Cardiac fibroblast (primary cell): ENCODE measurements at regions not wholly inside any gene's neighbourhood (a gene's known extent, or its start where the extent isn't known, plus 50 kb on each side); places are given as distances from the start of the nearest gene placed in this dataset.

ENCODE experiments used
- DNase-seq, 2 donors: peaks; one replicate each; pipeline versions ENCODE4 v3.0.0 to v3.0.0-alpha.2; 2010; ENCODE audit warnings: low read depth in 2 of 2
- H3K4me3 ChIP-seq, 2 donors: replicated peaks in 1 of 2; 1 replicate in 1 of 2; 2 replicates in 1 of 2; pipeline ENCODE4 v1.5.1; 2011; ENCODE audit warnings: low read depth in 2 of 2, low read length in 2 of 2, mild to moderate bottlenecking in 2 of 2, moderate library complexity in 1 of 2
- CTCF ChIP-seq: IDR thresholded peaks from one replicate; pipeline ENCODE4 v1.5.1; 2011; ENCODE audit warnings: low read depth, mild to moderate bottlenecking, low read length, inconsistent platforms

GRCh38 chr2:58727981-58728656 lies 487.0 kb upstream of the FANCL start:
- no peak for TF ChIP-seq CTCF
- DNase-seq = no peak
- no peak overlapping the region for H3K4me3 ChIP-seq

GRCh38 chr2:58721912-58722591 lies 480.9 kb upstream of the FANCL start:
- H3K4me3 ChIP-seq = no peak overlapping the region
- DNase-seq = no peak
- no peak for TF ChIP-seq CTCF

GRCh38 chr2:58720770-58721697 lies 479.9 kb upstream of the FANCL start:
- DNase-seq = no peak

GRCh38 chr2:58720033-58720769 lies 479.1 kb upstream of the FANCL start:
- no peak for TF ChIP-seq CTCF
- no peak for DNase-seq

More at GRCh38 chr2:58720770-58721697, 479.9 kb upstream of the FANCL start:
- TF ChIP-seq CTCF = no peak
- H3K4me3 ChIP-seq = no peak overlapping the region

GRCh38 chr2:58715344-58715743 lies 474.2 kb upstream of the FANCL start:
- TF ChIP-seq CTCF = no peak
- DNase-seq = no peak
- no peak overlapping the region for H3K4me3 ChIP-seq

More at GRCh38 chr2:58720033-58720769, 479.1 kb upstream of the FANCL start:
- H3K4me3 ChIP-seq = no peak overlapping the region

- TF ChIP-seq CTCF = no peak
- H3K4me3 ChIP-seq = no peak overlapping the region
- DNase-seq = no peak
These were observed 473.1 kb upstream of the FANCL start for GRCh38 chr2:58714238-58714637.
